ENCODE measurements at regions not wholly inside any gene's neighbourhood (a gene's known extent, or its start where the extent isn't known, plus 50 kb on each side); places are given as distances from the start of the nearest gene placed in this dataset.

DNA sequence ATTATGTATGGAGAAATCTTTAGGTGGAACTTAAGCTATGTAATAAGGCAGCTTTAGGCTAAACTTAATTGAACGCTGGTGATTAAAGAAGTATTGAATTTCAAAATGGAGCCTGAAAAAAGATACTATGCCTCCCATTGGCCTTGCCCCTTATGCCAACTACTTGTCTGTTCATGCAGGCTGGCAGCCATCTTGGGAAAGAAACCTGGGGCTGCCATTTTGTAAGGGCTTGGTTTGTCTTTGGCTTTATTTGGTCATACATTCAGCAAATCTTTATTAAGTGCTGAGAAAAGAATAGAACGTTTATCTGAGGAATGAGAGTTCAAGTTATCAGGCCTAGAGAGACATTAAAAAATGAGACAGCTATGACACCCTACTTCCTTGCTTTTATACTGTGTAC, 231.3 kb downstream of the KCNE4 start:
- Histone ChIP-seq H3K36me3 (ENCODE audit: insufficient read depth, low read length) (no peaks in the 10 kb centered on the region), H3K79me2 (ENCODE audit: insufficient read depth, low read length) (no peaks in the 10 kb centered on the region), H3K4me3 (ENCODE audit: insufficient read depth, low read depth, low read length) (no peak overlapping the region), H3K9ac (ENCODE audit: low read length) (no peak overlapping the region), H3K4me2 (ENCODE audit: low read length) (no peak overlapping the region), H3K27me3 (ENCODE audit: insufficient read depth, low read length) (no peaks in the 10 kb centered on the region), H4K20me1 (ENCODE audit: insufficient read depth, low read length) (no peaks in the 10 kb centered on the region), H3K27ac (ENCODE audit: low read depth, low read length) (no peak overlapping the region), H3K9me3 (ENCODE audit: insufficient read depth, low read depth, low read length) (no peaks in the 10 kb centered on the region), H2AFZ (ENCODE audit: low read depth, low read length) (no peak overlapping the region), H3K4me1 (ENCODE audit: insufficient read depth, low read length) (no peaks in the 10 kb centered on the region)
- H3K4me3 Mint-ChIP-seq (ENCODE audit: unreplicated experiment), result no peak overlapping the region
- no peaks in the 10 kb centered on the region for H3K36me3 Mint-ChIP-seq (ENCODE audit: low read depth, unreplicated experiment)
- FAIRE-seq, result no peak
- peaks cover 5% of the 10 kb centered on the region for H3K9me3 Mint-ChIP-seq (ENCODE audit: unreplicated experiment)
- no peak for DNase-seq (ENCODE audit: low read depth)
- no peaks in the 10 kb centered on the region for H3K27me3 Mint-ChIP-seq (ENCODE audit: low read depth, unreplicated experiment)
- no peak overlapping the region for H3K27ac Mint-ChIP-seq (ENCODE audit: unreplicated experiment)
- no peaks in the 10 kb centered on the region for H3K4me1 Mint-ChIP-seq (ENCODE audit: low read depth, unreplicated experiment)
- no peak for TF ChIP-seq EZH2 (IDR thresholded peaks at IDR 0.05; ENCODE audit: insufficient read depth, low read length)
- TF ChIP-seq, protein P1, sequence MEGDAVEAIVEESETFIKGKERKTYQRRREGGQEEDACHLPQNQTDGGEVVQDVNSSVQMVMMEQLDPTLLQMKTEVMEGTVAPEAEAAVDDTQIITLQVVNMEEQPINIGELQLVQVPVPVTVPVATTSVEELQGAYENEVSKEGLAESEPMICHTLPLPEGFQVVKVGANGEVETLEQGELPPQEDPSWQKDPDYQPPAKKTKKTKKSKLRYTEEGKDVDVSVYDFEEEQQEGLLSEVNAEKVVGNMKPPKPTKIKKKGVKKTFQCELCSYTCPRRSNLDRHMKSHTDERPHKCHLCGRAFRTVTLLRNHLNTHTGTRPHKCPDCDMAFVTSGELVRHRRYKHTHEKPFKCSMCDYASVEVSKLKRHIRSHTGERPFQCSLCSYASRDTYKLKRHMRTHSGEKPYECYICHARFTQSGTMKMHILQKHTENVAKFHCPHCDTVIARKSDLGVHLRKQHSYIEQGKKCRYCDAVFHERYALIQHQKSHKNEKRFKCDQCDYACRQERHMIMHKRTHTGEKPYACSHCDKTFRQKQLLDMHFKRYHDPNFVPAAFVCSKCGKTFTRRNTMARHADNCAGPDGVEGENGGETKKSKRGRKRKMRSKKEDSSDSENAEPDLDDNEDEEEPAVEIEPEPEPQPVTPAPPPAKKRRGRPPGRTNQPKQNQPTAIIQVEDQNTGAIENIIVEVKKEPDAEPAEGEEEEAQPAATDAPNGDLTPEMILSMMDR (IDR thresholded peaks at IDR 0.05; ENCODE audit: insufficient read depth, low read depth, low read length), result no peak

DNA sequence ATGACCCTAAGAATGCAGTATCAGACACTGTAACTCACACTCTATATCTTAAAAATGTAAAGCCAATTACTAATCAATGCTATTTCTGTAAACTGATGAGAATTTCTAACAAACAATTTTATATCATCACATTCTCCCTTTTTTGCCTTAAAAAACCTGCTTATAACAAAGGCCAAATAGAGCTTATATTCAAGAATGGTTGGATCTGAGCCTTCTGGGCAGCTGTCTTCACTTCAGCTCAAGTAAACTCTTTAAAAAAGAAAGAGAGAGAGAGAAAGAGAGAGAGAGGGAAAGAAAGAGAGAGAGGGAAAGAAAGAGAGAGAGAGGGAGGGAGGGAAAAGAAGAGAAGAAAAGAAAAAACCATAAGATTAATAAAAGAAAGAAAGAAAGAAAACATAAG, 231.8 kb downstream of the KCNE4 start:
- no peak overlapping the region for H3K27ac ChIP-seq (ENCODE audit: low read depth, low read length)
- Mint-ChIP-seq H3K36me3 (ENCODE audit: low read depth, unreplicated experiment) (no peaks in the 10 kb centered on the region), H3K4me3 (ENCODE audit: unreplicated experiment) (no peak overlapping the region), H3K9me3 (ENCODE audit: unreplicated experiment) (peaks cover 5% of the 10 kb centered on the region), H3K27me3 (ENCODE audit: low read depth, unreplicated experiment) (no peaks in the 10 kb centered on the region), H3K27ac (ENCODE audit: unreplicated experiment) (no peak overlapping the region), H3K4me1 (ENCODE audit: low read depth, unreplicated experiment) (no peaks in the 10 kb centered on the region)
- FAIRE-seq (no peak), DNase-seq (ENCODE audit: low read depth) (no peak)
- no peaks in the 10 kb centered on the region for H3K27me3 ChIP-seq (ENCODE audit: insufficient read depth, low read length)
- no peaks in the 10 kb centered on the region for H3K36me3 ChIP-seq (ENCODE audit: insufficient read depth, low read length)
- no peak overlapping the region for H3K4me3 ChIP-seq (ENCODE audit: insufficient read depth, low read depth, low read length)
- no peaks in the 10 kb centered on the region for H3K4me1 ChIP-seq (ENCODE audit: insufficient read depth, low read length)
- TF ChIP-seq, protein P1 (IDR thresholded peaks at IDR 0.05; ENCODE audit: insufficient read depth, low read depth, low read length), result no peak
- TF ChIP-seq EZH2 (IDR thresholded peaks at IDR 0.05; ENCODE audit: insufficient read depth, low read length), result no peak
- H2AFZ ChIP-seq (ENCODE audit: low read depth, low read length), result no peak overlapping the region
- H3K9ac ChIP-seq (ENCODE audit: low read length), result no peak overlapping the region
- no peaks in the 10 kb centered on the region for H3K9me3 ChIP-seq (ENCODE audit: insufficient read depth, low read depth, low read length)
- no peaks in the 10 kb centered on the region for H4K20me1 ChIP-seq (ENCODE audit: insufficient read depth, low read length)
- no peaks in the 10 kb centered on the region for H3K79me2 ChIP-seq (ENCODE audit: insufficient read depth, low read length)
- H3K4me2 ChIP-seq (ENCODE audit: low read length), result no peak overlapping the region

DNA sequence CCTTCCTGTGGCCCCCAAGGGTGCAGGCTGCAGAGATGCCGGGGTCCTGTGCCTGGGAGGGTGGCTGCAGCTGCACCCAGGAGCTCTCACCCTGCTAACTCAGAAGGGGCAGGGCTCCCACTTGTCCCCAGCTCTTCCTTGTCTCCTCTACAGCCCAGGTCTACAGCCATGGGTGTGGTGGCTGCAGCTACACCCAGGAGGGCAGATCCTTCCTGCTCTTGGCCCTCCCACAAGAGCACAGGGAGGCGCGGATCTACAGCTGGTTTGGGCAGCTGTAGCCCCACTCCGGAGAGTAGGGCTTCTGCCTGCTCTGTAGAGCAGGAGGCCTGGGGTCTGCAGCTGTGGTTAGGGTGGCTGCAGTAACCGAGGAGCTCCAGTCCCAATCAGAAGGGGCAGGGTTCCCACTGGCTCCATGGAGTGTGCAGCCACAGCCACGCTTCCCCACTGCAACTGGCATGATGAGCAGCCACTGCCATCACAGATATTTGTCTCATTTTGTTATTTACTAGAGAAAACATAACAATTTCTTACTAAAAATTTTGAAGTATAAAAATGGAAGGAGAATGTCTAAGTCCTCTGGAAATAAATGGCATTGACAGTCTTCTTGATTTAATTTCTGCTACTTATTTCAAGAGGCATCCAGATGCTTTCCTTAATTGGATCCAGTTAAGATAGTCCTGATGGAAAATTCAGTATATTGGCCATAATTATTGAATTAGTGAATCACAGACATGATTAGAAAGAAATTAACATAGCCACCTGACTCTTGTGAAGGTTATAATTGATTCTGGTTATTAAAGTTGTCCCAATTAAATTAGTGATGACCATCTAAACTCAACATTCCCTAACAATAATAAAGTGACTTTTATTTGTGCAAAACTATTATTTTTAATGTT, 233.6 kb downstream of the KCNE4 start:
- Histone ChIP-seq H3K9me3 (ENCODE audit: insufficient read depth, low read depth, low read length) (no peaks in the 10 kb centered on the region), H2AFZ (ENCODE audit: low read depth, low read length) (no peak overlapping the region), H3K36me3 (ENCODE audit: insufficient read depth, low read length) (no peaks in the 10 kb centered on the region), H3K79me2 (ENCODE audit: insufficient read depth, low read length) (no peaks in the 10 kb centered on the region), H3K27ac (ENCODE audit: low read depth, low read length) (no peak overlapping the region), H3K4me1 (ENCODE audit: insufficient read depth, low read length) (no peaks in the 10 kb centered on the region), H4K20me1 (ENCODE audit: insufficient read depth, low read length) (no peaks in the 10 kb centered on the region), H3K4me2 (ENCODE audit: low read length) (no peak overlapping the region), H3K4me3 (ENCODE audit: insufficient read depth, low read depth, low read length) (no peak overlapping the region), H3K9ac (ENCODE audit: low read length) (no peak overlapping the region), H3K27me3 (ENCODE audit: insufficient read depth, low read length) (no peaks in the 10 kb centered on the region)
- Mint-ChIP-seq H3K4me3 (ENCODE audit: unreplicated experiment) (no peak overlapping the region), H3K36me3 (ENCODE audit: low read depth, unreplicated experiment) (no peaks in the 10 kb centered on the region), H3K4me1 (ENCODE audit: low read depth, unreplicated experiment) (no peaks in the 10 kb centered on the region), H3K27me3 (ENCODE audit: low read depth, unreplicated experiment) (no peaks in the 10 kb centered on the region), H3K27ac (ENCODE audit: unreplicated experiment) (no peak overlapping the region), H3K9me3 (ENCODE audit: unreplicated experiment) (peaks cover 7% of the 10 kb centered on the region)
- TF ChIP-seq EZH2 (IDR thresholded peaks at IDR 0.05; ENCODE audit: insufficient read depth, low read length), result no peak
- TF ChIP-seq, protein P1 (IDR thresholded peaks at IDR 0.05; ENCODE audit: insufficient read depth, low read depth, low read length), result no peak
- no peak for DNase-seq (ENCODE audit: low read depth)
- FAIRE-seq, result no peak
